LHCN-M2 (cell line): ENCODE measurements at regions not wholly inside any gene's neighbourhood (a gene's known extent, or its start where the extent isn't known, plus 50 kb on each side); places are given as distances from the start of the nearest gene placed in this dataset.
A peak's percentile ranks its signal among the peaks of the same experiment; 100 is the strongest.

ENCODE experiments used
- DNase-seq: peaks from one replicate; pipeline ENCODE4 v3.0.0-alpha.2; 2012; ENCODE audit warnings: low read depth

DNA sequence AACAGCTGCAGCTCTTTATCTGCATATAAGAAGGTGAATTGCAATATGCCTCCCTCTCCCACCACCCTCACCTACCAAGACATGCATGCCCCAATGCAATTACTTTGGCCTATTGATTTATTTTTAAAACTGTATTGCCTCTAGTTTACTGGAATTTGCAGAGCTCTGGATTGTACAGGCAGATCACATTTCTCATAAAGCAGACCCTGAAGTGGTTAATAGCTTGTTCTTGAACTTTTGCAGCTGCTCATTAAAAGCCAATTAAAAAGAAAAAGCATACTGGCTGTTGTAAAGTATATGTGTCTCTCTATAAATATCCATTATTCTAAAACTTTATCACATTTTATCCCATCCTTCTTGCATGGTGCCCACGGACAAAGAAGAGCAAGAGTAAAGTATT lies 221.5 kb upstream of the TOPAZ1 start:
- no peak for DNase-seq

DNA sequence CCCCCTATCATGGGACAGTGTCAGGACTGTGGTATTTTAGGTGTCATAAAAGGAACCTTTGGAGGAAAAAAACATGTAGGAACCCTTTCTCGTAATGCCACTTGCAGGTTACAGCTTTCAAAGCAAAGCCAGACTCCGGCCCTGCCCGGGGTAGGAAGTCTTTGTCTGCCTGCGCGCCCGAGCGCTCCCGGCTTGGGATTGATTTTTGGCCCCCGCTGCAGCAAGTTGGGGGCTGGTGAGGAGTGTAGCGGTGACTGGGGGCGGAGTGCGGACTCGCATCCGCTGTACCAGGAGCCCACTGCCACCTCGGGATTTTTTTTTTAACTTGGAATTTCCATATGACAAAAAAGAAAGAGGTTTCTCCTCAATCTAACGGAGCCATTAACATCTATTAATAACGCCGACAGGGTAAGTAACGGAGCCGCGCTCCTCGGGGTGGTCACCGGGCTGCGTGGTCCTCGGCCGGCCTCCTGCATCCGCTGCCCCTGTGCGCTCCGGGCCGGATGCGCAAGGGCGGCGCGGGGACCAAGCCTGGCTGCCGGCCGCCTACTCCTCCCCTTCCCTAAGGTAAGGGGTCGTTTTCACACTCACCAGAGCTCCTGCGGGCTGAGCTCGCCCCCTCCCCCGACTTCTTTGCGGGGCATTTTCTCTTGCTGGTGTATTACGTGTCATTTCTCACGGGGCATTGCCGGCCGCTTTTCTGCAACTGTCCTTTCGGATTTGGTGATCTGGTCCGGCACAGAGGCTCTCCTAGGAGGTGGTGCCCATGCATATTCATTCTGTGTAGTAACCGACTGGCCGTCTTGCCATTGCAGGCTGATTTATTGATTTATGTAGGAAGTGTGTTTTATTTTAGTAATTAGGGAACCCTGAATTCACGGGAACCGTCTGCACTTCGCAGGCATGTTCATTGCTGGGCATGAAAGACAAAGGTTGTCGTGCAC lies 219.8 kb upstream of the TOPAZ1 start:
- no peak for DNase-seq

DNA sequence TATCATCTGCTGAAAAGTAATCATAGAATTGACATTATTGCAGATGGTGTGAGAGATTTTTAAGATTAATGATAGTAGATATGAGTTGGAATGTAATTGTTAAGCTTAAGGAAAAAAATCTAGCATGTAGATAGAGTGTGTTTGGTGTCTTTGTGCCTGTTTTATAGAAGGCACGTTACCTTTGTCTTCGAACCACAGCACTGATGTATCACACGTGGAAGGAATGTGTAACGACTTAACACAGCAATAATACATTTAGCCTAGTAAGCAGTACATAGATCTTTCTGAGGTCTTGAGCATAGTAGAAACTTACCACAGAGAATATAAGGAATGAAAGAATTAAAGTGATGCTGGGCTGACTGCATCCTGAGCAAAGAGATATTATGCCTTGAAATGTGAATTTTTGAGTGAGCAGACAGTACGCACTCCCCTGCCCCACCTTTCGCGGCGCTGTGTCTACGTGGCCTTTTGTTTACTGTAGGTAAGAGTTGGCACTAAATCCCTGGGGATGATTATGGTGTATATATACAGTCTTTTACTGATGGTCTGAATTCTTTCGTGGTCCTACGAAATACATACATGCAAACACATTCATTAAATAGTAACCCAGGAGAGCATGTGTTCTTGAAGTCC lies 217.6 kb upstream of the TOPAZ1 start:
- no peak for DNase-seq

DNA sequence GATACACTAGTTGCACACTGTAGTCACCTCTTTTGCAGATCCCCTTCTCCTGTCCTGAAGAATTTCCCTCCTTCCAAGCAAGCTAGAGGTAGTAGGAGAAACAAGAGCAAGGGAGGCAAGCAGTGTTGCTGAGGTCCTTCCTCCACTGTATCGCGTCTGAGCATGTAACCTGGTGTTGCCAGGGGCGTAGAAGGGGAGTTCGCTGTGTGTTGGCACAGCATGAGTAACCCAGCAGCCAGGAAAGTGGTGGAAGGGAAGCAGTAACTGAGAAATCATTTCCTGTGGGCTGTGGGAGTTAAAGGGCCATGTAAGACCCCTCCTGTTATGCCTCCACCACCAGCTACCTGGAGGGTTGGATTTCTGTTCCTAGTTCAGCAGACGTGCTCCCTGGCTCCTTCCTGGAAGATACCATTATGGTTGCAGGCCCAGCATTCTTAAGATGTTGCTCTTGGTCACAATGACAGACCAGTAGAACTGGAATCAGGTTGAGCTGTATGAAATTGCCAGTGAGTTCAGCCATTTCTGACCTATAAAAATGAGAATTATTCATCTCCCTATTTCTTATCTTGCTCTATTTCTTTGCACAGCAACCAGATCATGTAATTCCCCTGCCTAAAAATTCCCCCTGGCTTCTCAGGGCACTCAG lies 215.3 kb upstream of the TOPAZ1 start:
- DNase-seq = no peak

DNA sequence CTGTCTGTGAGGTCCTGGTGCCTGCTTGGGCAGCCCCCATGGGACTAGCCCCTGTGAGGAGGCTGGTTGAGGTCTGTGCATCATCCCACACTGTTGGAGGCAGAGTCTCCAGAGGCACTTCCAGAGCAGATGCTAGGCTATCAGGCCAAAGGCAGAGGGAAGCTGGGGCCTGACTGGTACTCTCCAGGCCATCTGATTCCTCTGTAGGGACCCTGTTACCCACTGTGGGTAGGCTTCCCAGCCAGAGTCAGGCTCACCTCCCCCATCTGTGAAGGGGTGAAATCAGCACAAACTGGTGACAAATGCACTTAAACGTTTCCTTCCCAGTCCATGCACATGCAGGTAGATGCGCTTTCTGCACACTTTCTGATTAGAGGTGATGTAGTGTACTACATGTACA lies 212.6 kb upstream of the TOPAZ1 start:
- DNase-seq = no peak

DNA sequence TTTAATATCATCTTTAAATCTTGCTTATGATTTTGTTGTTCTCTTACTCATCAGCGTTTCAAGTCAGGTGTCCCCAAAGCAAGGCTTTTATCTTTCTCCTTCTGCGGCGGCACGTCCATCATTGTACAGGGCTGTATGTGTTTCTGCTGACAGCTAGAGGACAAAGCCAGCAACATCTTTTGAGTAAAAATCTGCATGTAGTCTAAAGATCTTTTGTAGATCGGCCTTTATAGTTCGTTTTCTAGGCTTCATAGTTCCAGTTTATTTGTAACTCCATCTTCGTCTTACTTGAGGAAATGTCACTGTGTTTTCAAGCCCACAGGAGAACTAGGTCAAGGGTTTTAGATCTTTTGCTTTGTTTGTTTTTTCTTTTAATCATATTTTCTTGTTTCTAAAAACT lies 211.4 kb upstream of the TOPAZ1 start:
- no peak for DNase-seq

DNA sequence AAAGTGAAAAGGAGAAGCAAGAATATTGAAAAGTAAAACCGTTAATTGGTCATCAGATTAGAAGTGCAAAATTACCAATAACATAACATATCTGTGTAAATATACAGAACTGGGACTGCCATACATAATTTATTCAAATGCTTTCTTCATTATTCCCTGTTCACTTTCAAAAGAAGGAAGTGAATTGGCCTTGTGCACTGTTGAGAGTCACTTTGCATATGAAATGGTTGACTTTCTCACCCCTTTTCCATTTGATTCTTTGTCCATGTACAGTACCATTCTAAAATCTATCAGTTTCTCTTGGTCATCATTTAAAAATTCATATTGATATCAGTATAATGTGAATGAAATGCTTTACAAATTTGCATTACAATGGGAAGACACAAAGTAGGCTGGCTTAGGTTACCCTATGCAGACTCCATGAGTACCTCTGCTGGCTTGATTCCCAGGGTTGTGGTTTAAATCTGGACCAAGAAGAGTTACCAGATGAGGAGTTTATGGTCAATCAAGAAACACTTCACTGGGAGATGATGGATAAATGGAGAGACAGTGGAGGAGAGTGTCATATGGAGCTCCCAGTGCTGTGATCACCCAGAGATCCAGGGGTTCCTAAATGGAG lies 210.9 kb upstream of the TOPAZ1 start:
- DNase-seq = peak; percentile 20

DNA sequence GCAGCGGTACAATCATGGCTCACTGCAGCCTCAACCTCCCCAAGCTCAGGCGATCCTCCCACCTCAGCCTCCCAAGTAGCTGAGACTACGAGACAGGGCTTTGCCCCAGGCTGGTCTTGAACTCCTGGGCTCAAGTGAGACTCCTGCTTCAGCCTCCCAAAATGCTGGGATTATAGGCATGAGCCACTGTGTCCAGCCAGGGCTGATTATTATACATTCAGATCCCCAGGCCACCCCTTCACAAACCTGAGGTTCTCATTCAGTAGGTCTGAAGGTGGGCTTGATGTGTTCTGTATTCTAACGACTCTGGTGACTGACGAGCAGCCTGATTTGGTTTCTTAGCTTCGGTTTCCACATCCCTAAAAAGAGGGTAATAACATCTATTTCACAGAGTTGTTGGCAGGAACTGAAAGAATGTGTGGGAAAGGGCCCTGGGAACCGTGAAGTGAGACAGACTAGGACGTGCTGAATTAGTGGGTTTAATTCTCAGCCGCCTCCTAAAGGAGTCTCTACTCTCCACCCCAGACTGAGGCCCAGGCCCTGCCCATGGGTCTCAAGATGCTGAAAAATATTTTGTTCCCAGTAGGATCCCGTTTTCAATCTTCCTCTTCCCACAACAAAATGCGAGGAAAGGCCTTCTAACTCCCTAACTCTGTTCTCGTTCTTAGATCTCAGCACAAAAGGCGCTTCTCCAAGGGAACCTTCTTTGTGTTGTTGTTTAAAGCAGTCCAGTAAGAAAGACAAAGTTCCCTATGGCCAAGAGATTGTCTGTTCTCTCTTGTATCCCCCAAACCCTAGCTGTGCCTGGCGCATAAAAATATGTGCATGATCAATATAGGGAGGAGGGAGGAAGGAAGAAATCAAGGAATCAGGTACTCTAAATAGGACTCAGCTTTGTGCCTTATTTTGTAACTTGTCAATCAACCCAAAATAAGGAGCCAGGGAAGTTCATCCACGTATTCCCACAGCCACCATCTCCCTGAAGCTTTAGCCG lies 210.0 kb upstream of the TOPAZ1 start:
- DNase-seq = no peak

DNA sequence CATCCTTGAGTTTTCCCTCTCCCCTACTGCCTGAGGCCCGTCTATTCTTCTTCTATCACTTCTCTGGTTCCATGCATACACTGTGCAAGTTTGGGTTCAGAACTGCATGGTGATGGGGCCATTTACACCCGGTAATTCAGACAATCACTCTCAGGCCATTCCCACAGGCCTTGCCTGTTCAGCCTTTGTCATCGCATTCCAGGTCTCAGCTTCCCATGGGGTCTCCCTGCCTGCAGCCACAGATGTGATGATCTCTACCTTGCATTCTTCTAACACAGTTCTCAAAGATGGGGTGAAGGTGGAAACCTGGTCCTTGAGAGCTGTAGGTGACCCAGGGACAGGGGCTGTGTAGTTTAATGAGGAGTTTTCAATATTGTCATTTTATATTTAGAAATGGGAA lies 209.2 kb upstream of the TOPAZ1 start:
- no peak for DNase-seq

DNA sequence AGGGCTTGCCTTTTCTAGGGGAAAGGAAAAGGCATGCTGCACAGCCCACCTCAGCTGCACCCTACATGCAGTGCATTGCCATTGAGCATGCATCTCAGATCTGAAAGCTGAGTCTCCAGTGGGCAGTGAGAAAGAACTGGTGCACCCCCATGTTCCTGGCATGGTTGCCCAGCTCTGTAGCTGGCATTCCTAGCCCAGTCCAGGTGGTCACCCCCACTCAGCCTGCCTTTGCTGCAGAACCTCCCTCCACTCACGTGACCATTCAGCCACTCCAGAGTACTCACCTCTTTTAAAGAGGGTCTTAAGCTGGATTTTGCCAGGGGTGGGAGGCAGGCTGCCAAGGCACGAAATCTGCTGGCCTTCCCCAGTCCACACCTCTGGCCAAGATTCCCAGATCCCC lies 208.6 kb upstream of the TOPAZ1 start:
- DNase-seq = no peak

DNA sequence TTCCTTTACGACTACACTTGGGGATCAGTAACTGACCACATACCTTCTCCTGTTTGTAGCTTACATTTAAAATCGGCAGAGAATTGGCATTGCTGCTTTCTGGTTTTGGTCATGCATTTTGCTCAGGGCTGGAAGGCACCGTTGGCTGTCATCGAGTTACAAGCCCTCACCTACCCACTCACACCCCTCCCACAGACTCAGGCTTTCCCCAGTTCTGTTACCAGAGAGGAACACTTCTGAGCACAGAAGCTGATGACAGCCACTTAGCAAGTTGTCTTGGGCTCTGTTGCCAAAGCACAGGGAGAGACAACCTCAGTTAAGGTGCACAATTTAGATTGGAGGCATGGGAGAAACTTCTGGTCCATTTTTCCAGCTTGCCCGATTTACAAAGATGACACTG lies 204.8 kb upstream of the TOPAZ1 start:
- no peak for DNase-seq

DNA sequence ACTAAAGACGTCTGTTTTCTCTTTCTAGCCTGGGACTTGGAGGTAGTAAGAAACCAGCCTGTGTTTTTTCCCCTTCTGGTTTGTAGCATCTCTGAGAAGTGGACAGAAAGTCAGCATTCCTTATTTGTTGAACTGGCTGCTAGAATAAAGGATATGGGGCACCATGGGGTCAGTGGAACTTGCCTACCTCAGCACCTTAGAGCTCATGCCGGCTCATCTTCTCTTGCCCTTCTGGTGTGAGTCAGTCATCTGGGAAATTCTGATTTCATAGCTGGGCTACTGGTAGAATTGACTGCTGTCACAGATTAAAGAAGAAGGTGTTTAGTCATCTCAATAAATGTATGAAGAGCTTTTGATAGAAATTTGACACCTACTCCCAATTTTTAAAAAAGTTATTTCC lies 202.7 kb upstream of the TOPAZ1 start:
- DNase-seq = no peak

DNA sequence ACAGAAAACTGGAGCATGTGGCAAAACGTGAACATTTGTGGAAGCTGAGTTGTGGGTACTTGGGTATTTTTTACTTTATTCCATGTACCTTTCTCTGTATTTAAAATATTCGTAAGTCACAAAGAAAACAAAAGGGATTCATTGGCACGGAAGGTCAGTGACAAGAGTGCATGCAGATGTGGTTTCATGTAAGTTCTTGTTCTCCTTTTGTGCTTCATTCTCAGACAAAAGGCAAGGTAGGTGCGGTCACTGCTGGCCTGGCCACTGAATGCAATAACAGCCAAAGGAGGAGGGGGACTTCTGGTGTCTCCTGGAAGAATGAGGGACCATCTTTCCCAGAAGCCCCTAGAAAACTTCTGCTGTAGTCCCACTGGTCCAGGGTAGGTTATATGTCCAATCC lies 200.0 kb upstream of the TOPAZ1 start:
- DNase-seq = no peak

DNA sequence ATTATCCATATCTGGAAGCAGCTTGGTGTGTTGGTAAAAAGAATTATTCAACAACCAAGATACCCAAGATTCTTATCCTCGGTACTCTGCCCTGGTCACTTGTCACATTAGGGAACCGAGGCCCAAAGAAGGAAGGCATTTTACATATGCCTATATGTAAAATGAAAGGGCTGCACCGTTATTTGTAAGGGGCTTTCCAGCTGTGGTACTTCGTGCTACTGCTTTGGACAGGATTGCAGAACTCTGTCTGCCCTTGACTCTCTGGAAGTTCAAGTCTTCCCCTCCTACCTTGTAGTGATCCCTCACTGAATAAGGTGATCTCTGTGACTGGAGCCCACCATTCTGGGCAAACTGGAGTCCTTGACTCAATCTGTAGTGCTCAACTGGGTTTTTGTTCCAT lies 198.9 kb upstream of the TOPAZ1 start:
- no peak for DNase-seq

DNA sequence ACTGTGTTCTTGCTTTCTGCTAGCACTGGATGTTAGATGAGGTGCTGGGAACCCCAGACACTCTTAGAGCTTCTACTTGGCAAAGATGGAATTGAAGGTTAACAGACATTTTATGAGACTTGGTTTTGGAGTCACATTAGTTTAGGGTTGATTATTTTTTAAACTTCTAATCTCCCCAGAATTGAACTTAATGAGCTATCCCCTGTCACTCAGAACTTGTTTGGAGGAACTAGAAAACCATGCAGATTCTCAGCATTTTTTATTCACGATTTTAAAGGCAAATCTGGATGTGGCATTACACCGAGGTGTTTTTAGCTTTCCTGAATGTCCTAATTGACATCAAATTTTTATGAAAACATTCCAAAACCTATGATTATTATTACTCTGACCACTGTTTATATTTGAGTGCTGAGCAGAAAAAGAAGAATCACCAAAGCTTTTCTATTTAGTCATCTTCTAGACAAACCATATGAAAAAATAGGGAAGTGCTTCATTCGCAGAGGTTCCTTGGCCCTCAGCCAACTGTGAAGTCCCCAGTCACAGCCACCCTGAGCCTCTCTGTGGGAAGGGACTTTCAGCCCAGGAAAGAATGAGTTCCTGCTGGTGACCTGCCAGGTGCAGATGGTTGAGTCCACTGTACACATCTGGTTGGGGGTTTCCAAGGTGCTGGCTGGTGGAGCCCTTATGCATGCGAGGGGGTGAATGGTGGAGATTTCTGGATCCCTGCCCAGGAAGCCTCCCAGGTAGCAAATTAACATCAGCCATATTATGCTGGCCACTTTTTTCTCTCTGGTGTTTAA lies 196.0 kb upstream of the TOPAZ1 start:
- no peak for DNase-seq

DNA sequence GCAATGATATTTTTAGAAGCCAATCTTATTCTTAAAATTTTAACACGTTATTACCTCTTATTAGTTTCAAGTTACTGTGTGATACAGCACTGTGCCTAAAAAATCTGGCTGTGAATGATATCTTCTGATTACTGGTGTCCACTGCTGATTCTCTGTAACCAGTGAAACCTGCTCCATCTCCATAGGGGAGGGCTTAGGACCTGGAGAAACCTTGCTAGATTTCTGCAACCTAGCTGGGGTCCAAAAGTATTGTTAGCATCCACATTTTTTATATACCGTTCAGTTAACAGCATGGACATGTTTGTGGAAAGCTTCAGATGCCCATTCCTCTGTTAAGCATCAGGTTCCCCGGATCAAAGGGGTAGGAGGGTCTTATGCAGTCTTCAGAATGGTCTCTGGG lies 193.9 kb upstream of the TOPAZ1 start:
- no peak for DNase-seq

DNA sequence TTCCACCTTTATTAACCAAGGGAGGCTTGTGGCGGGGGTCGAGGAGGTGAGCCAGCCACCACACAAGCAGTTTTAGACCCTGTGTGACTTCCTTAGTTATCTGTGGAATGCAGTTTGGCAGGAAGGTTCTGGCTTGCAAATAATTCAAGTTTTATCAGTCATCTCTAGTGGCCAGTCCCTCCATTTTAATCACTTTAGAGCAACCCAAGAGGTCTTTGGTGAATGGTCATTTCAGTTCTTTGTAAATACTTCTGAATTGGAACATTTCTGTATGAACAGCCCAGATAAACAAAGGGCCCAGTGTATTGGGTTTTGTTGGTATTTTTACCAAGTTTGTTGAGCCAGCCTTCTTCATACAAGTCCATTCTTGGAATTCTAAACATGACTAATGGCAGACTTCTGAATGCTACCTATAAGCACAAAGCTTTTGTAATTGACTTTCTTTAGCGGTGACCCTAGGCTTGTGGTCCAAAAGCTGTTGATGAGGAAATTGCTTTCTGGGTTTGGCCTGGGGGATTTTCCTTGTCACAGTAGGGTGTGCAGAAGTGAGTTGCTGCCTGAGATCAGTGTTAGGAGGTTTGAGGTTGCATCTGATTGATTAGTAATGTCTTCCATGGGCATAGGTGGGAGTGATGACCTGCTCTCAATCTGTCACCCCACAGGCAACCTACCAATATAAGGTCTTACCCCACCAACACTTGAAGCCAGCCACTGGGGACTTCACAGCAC lies 193.3 kb upstream of the TOPAZ1 start:
- DNase-seq = no peak

DNA sequence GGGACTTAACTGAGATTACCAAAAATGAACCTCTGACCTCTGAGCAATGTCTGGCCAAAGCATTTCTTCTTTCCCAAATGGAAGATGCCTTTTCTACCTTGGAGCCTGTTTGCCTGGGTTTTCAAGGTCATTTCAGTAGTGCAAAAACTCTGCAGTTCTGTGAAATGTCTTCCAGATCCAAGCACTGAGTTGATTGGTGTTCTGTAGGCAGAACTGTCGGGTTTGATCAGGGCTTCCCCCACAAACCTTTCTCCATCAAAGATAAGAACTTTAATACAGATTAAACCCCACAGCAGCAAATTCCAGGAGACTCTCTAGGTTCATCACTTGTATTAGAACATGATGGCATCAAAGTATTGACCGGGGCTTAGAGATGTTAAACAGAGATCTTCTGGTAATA lies 192.7 kb upstream of the TOPAZ1 start:
- no peak for DNase-seq

DNA sequence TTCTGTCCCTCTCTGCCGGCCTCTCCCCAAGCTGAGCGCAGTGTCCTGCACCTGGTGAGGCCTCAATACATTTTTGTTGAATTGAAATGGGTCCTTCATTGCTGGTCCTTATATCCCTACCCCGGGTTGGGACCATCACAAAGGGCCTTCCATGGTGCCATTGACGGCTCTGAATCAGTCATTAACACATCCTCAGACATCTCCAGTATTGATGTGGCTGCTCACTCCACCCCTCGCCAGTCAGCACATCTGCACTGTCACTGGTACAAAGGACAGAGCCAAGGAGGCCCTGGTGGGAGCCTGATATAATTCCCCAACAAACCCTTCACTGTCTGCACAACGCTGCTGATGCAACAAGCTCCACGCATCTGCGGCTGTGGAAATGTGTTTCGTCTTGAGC lies 191.6 kb upstream of the TOPAZ1 start:
- DNase-seq = no peak

DNA sequence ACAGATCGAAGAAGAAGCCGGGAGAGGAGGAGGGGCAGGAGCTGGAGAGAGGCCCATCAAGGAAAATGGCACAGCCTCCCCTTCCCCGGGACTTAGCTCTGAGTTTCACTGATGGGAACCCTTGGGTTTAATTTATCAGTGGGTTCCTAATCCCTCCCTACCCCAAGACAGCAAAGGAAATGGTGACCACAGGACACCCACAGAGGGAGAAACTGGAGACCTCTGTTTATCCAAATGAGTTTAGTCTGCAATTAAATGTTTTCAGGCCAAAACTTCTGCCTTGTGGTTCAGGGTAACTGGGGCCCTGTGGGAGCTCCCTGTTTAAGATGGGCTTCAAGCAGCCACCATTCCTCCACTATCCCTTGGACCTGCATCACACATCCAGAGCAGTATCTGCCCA lies 190.8 kb upstream of the TOPAZ1 start:
- no peak for DNase-seq
